B cell (primary cell): ENCODE measurements at regions not wholly inside any gene's neighbourhood (a gene's known extent, or its start where the extent isn't known, plus 50 kb on each side); places are given as distances from the start of the nearest gene placed in this dataset.

Experiments used
- ATAC-seq: fragments of 200-7000 bp; cut with Tn5 transposase; one replicate; pipeline ENCODE4 v1.10.0; 2021; ENCODE audit warnings: low read depth, mild to moderate bottlenecking, moderate number of reproducible peaks, moderate library complexity
- CTCF ChIA-PET: fragments of 350-600 bp; sonication (Branson Sonifier 250); formaldehyde crosslinking; loops from one replicate; lab custom pipeline; 2021; ENCODE audit warnings: antibody characterized with exemption, inconsistent platforms; lab: Charles Lee
- POLR2A ChIA-PET: fragments of 350-600 bp; sonication (Branson Sonifier 250); formaldehyde crosslinking; loops from one replicate; lab custom pipeline; 2021; ENCODE audit warnings: antibody characterized with exemption; lab: Charles Lee
- DNase-seq: peaks from one replicate; pipeline ENCODE4 v3.0.0; 2013
- H2AFZ ChIP-seq: 2 replicates; pipeline ENCODE4 v1.6.1; 2012; ENCODE audit warnings: mild to moderate bottlenecking, low read depth, low read length; ENCODE audit not compliant: insufficient read depth, poor library complexity, severe bottlenecking
- H3K27ac ChIP-seq, 2 donors: 1 replicate in 1 of 2; 2 replicates in 1 of 2; pipeline ENCODE4 v1.5.1; 2012 to 2013; ENCODE audit warnings: low read length in 2 of 2, mild to moderate bottlenecking in 2 of 2, moderate library complexity in 1 of 2
- H3K27me3 ChIP-seq, 4 experiments: fragments of 200-600 bp in 1 of 4; sonication (generic) in 1 of 4; replicated peaks in 1 of 4; 1 replicate in 2 of 4; 2 replicates in 2 of 4; pipeline versions ENCODE4 v1.6.1 to v1.7.0; 2013 to 2016; ENCODE audit warnings: low read length in 3 of 4, mild to moderate bottlenecking in 2 of 4, mixed read lengths in 1 of 4, moderate library complexity in 1 of 4; ENCODE audit not compliant: insufficient read depth in 4 of 4, control insufficient read depth in 3 of 4; ENCODE audit errors: control extremely low read depth in 1 of 4
- H3K36me3 ChIP-seq, 2 experiments: replicated peaks in 1 of 2; 1 replicate in 1 of 2; 2 replicates in 1 of 2; pipeline versions ENCODE4 v1.6.1 to v1.7.1; 2013; ENCODE audit warnings: low read length in 1 of 2; ENCODE audit not compliant: insufficient read depth in 2 of 2, control insufficient read depth in 1 of 2; ENCODE audit errors: control extremely low read depth in 1 of 2, extremely low read depth in 1 of 2
- H3K4me1 ChIP-seq, 2 donors: fragments of 200-600 bp in 1 of 2; sonication (generic) in 1 of 2; 1 replicate in 1 of 2; 2 replicates in 1 of 2; pipeline versions ENCODE4 v1.5.1 to v1.6.1; 2013 to 2017; ENCODE audit warnings: low read length in 2 of 2; ENCODE audit not compliant: control insufficient read depth in 2 of 2, insufficient read depth in 2 of 2
- H3K4me2 ChIP-seq: replicated peaks from 2 replicates; pipeline ENCODE3; 2012; ENCODE audit warnings: mild to moderate bottlenecking, low read depth, low read length; ENCODE audit not compliant: poor library complexity, severe bottlenecking
- H3K4me3 ChIP-seq, 5 experiments: fragments of 200-600 bp in 1 of 5; sonication (generic) in 1 of 5; 1 replicate in 3 of 5; 2 replicates in 2 of 5; pipeline versions ENCODE4 v1.5.1 to v1.7.0; 2011 to 2016; ENCODE audit warnings: low read length in 4 of 5, mild to moderate bottlenecking in 4 of 5, low read depth in 2 of 5, control low read depth in 1 of 5, moderate library complexity in 1 of 5; ENCODE audit not compliant: insufficient read depth in 1 of 5; ENCODE audit errors: control extremely low read depth in 1 of 5, extremely low read depth in 1 of 5
- H3K79me2 ChIP-seq: fragments of 200-600 bp; sonication (generic); one replicate; pipeline ENCODE4 v1.6.0; 2016; ENCODE audit warnings: low read length; ENCODE audit not compliant: control insufficient read depth, insufficient read depth
- H3K9ac ChIP-seq: fragments of 200-600 bp; sonication (generic); 2 replicates; pipeline ENCODE4 v1.6.1; 2017; ENCODE audit warnings: mild to moderate bottlenecking, low read length, moderate library complexity
- H3K9me3 ChIP-seq, 3 donors: one replicate each; pipeline versions ENCODE4 v1.6.1 to v1.7.1; 2013; ENCODE audit warnings: low read length in 2 of 3; ENCODE audit not compliant: control insufficient read depth in 2 of 3, insufficient read depth in 1 of 3; ENCODE audit errors: control extremely low read depth in 1 of 3
- H4K20me1 ChIP-seq: 2 replicates; pipeline ENCODE4 v1.6.0; 2012; ENCODE audit warnings: mild to moderate bottlenecking, low read length; ENCODE audit not compliant: insufficient read depth, control insufficient read depth, poor library complexity, severe bottlenecking
- H3K27ac Mint-ChIP-seq: one replicate; pipeline ENCODE4 v1.8.0; 2021; ENCODE audit warnings: mixed read lengths
- H3K27me3 Mint-ChIP-seq: one replicate; pipeline ENCODE4 v1.8.0; 2021; ENCODE audit warnings: mixed read lengths
- H3K4me1 Mint-ChIP-seq: one replicate; pipeline ENCODE4 v1.8.0; 2021; ENCODE audit warnings: mixed read lengths
- H3K4me3 Mint-ChIP-seq: one replicate; pipeline ENCODE4 v1.8.0; 2021; ENCODE audit warnings: mixed read lengths
- H3K9me3 Mint-ChIP-seq: one replicate; pipeline ENCODE4 v1.8.0; 2022; ENCODE audit warnings: mixed read lengths; ENCODE audit not compliant: insufficient read depth
- CTCF ChIP-seq: fragments of 200-600 bp; IDR thresholded peaks from one replicate; pipeline ENCODE4 v1.8.0; 2022; ENCODE audit warnings: antibody characterized with exemption, mild to moderate bottlenecking
- EZH2 ChIP-seq: IDR thresholded peaks from 2 replicates; pipeline ENCODE4 v1.6.1; 2012; ENCODE audit warnings: borderline replicate concordance, low read depth, mild to moderate bottlenecking, moderate library complexity, low read length; ENCODE audit not compliant: insufficient read depth, poor library complexity, severe bottlenecking
- WGBS: methylation state at CpG from one replicate; pipeline ENCODE4 v1.1.5; 2013; ENCODE audit warnings: missing lambda C conversion rate; ENCODE audit not compliant: insufficient coverage; 5-methylcytosine and 5-hydroxymethylcytosine counted together
- intact Hi-C: fragments of 100-400 bp; cut with micrococcal nuclease; formaldehyde crosslinking; loops from one replicate; pipeline ENCODE4 v1.10.0; 2022

GRCh38 chr1:228836427-228836826 lies 101.1 kb downstream of the RHOU start:
- H3K79me2 ChIP-seq = no peaks in the 10 kb centered on the region
- 89% methylated on average over 3 of the region's 3 CpGs for WGBS
- ATAC-seq (no peak), DNase-seq (no peak)
- intact Hi-C loops = no loop called here
- H3K27ac ChIP-seq = no peak overlapping the region
- H3K4me2 ChIP-seq = no peak overlapping the region
- no peak overlapping the region for H3K4me3 Mint-ChIP-seq
- no peaks in the 10 kb centered on the region for H3K4me1 ChIP-seq
- no peaks in the 10 kb centered on the region for H3K36me3 ChIP-seq
- H3K27me3 Mint-ChIP-seq = peaks cover 9% of the 10 kb centered on the region
- no peaks in the 10 kb centered on the region for H4K20me1 ChIP-seq
- H2AFZ ChIP-seq = no peak overlapping the region
- TF ChIP-seq CTCF (no peak), EZH2 (no peak)
- ChIA-PET CTCF (no interaction called here), POLR2A (no interaction called here)
- no peaks in the 10 kb centered on the region for H3K9me3 Mint-ChIP-seq
- H3K4me1 Mint-ChIP-seq = no peaks in the 10 kb centered on the region
- H3K27ac Mint-ChIP-seq = no peak overlapping the region
- H3K9ac ChIP-seq = no peak overlapping the region
- peaks cover 0 to 4% (median 0%) of the 10 kb centered on the region in 4 experiments for H3K27me3 ChIP-seq
- no peak overlapping the region for H3K4me3 ChIP-seq
- no peaks in the 10 kb centered on the region for H3K9me3 ChIP-seq

- ChIA-PET POLR2A (no interaction called here), CTCF (no interaction called here)
- H3K9me3 Mint-ChIP-seq = no peaks in the 10 kb centered on the region
- no peak for ATAC-seq
- no peaks in the 10 kb centered on the region for H3K9me3 ChIP-seq
- intact Hi-C loops = no loop called here
- H3K4me3 Mint-ChIP-seq = no peak overlapping the region
- H3K4me1 Mint-ChIP-seq = no peaks in the 10 kb centered on the region
- WGBS = 100% methylated on average over 4 of the region's 8 CpGs
- no peaks in the 10 kb centered on the region for H3K36me3 ChIP-seq
- DNase-seq = no peak
- no peak overlapping the region for H3K4me2 ChIP-seq
- H2AFZ ChIP-seq = no peak overlapping the region
- H3K27ac Mint-ChIP-seq = no peak overlapping the region
- no peaks in the 10 kb centered on the region for H3K79me2 ChIP-seq
- no peak overlapping the region for H3K27ac ChIP-seq
- no peaks in the 10 kb centered on the region for H3K4me1 ChIP-seq
- H3K27me3 ChIP-seq = peaks cover 0 to 4% (median 0%) of the 10 kb centered on the region in 4 experiments
- H3K4me3 ChIP-seq = no peak overlapping the region
- TF ChIP-seq EZH2 (no peak), CTCF (no peak)
- no peaks in the 10 kb centered on the region for H4K20me1 ChIP-seq
- H3K27me3 Mint-ChIP-seq = peaks cover 9% of the 10 kb centered on the region
- H3K9ac ChIP-seq = no peak overlapping the region
These were observed 101.8 kb downstream of the RHOU start for GRCh38 chr1:228837032-228837431.
